GM12874 (cell line): ENCODE measurements at regions not wholly inside any gene's neighbourhood (a gene's known extent, or its start where the extent isn't known, plus 50 kb on each side); places are given as distances from the start of the nearest gene placed in this dataset.

Experiments used
- CTCF ChIP-seq: IDR thresholded peaks from 2 replicates; pipeline ENCODE4 v1.5.1; 2011; ENCODE audit warnings: low read depth, mild to moderate bottlenecking, control low read depth, low read length, moderate library complexity; ENCODE audit not compliant: insufficient read depth

DNA sequence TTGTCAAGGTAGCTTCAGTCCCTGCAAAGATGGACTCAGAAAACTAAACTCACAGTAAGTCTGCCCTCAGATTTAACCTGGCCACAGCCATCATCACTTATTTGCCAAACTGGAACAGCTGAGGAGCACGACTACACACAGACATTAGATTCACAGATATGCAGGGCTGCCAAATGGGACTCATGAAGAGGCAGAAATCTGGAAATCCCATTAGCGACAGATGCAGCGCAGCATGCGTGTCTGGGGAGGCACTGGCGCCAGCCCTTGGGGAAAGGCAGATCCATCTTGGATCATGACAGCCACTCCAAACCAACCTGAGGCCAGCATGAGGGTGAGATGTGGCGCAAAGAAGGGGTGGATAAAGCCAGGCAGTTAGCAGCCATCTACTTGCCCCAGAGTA lies 160.7 kb upstream of the TSC22D2 start:
- TF ChIP-seq CTCF: no peak

DNA sequence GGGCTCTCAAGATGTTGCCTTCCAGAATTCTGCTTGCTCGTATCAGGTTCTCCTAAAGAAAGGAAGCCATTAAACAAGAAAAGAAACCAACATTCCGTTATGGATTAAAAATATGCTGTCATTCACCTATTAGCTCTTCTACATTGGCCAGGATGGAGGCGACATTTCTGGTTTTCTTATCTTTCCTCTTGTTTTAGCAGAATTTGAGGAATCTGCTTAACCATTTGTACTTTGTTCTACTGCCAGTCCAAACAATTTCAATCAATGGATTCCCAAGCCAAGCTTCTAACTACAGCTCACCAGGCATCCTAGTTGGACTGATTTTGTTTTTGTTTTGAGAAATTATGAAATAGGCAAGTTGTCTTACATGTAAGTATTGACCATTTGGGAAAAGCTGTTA lies 164.6 kb upstream of the TSC22D2 start:
- TF ChIP-seq CTCF: no peak

DNA sequence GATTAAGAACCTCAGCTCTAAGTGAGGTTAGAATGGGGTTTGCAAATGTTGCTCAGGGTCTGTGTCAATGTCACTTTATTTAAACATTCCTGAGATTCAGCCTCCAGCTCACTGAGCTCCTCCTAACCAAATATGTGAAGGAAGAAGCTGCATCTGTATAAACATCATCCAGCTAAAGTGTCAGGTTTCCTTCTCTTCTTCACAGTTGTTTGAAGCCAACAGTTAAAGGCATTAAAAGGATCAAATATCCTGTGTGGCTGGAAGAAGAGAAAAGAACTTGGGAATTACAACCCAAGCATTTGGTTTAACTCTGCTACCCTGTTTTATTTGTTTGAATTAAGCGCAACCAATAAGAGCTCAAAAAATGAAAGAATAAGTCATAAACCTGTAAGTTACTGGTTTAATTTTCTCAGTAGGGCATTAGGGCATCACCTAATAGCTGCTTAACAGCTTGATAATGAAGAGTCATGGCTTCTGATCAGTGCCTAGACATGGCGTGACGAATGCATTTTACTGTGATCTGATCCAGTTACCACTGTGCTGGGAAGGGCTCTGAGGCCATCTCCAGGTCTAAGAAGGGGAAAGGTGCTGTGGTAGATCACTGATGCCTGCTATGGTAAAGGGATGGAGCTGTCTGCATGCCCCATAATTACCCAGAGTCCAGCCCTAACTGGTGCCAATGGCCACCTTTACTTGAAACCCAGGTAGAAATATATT lies 165.7 kb upstream of the TSC22D2 start:
- no peak for TF ChIP-seq CTCF

DNA sequence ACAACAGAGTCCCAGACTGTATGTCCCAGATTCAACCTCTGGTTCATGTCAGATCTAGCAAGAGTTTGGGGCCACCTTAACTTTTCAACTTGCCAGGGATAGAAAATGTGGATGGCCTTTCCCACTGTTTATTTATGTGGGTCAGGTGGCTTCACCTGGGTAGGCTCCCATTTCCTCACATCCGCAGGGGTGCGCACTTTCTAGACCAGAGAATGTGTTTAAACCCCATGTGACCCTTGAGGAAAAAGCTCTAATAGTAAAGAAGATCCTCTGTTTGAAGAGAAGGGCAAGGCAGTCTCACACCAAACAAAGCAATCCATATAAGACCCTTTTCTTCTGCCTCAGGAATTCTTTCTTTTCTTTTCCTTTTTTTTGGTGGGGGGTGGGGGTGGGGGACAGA lies 167.2 kb upstream of the TSC22D2 start:
- TF ChIP-seq CTCF: no peak

GRCh38 chr3:150239766-150240165 lies 168.3 kb upstream of the TSC22D2 start:
- no peak for TF ChIP-seq CTCF

GRCh38 chr3:150238995-150239619 lies 169.0 kb upstream of the TSC22D2 start:
- no peak for TF ChIP-seq CTCF

DNA sequence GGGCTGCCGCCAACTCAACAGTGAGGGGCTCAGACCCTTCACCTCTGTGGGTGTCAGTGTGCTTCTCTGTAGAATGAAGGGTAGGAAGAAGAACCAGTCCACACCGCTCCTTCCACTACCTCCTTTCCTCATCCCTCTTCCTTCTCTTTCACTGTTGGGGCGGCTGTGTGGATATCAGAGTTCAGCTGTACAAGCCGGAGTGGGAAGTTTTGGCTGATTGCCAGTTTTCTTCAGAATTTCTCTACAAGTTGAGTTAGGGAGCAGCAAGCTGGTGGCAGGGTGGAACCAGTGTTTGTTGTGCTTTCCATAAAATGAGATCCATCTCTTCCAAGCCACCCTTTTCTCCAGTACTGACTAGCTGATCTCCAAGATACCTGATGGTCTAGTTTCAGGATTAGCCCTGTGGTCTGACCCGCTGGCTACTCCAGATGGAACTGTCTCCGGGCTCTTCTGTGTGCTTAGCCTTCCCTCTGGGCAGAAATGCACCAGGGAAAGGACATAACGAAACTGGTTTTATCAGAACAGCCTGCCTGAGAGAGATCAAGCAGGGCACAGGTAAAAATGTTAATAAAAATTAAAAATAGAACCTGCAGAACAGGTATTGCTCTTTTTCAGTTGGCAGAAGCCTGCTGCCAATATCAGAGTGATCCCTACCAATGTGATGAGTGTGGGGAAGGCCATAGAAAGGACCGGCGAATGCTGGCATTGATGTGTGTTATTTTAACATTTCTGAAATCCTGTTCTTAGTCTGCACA lies 169.9 kb upstream of the TSC22D2 start:
- TF ChIP-seq CTCF: no peak
